Left ventricle myocardium inferior (tissue), 1 donor: ENCODE measurements at regions not wholly inside any gene's neighbourhood (a gene's known extent, or its start where the extent isn't known, plus 50 kb on each side); places are given as distances from the start of the nearest gene placed in this dataset.

Source experiments
- DNase-seq: peaks from one replicate; pipeline ENCODE4 v3.0.0-alpha.2; 2020
- H3K27ac ChIP-seq: fragments of 200-600 bp; replicated peaks from 2 replicates; pipeline ENCODE4 v1.8.0; 2021
- H3K27me3 ChIP-seq: fragments of 200-600 bp; 2 replicates; pipeline ENCODE4 v1.8.0; 2021; ENCODE audit warnings: low read depth
- H3K36me3 ChIP-seq: fragments of 200-600 bp; 2 replicates; pipeline ENCODE4 v1.8.0; 2021
- H3K4me1 ChIP-seq: fragments of 200-600 bp; 2 replicates; pipeline ENCODE4 v1.8.0; 2021
- H3K4me3 ChIP-seq: fragments of 200-600 bp; 2 replicates; pipeline ENCODE4 v1.8.0; 2021; ENCODE audit warnings: mild to moderate bottlenecking, moderate library complexity
- H3K9me3 ChIP-seq: fragments of 200-600 bp; replicated peaks from 2 replicates; pipeline ENCODE4 v1.8.0; 2021
- CTCF ChIP-seq: fragments of 200-600 bp; IDR thresholded peaks from 2 replicates; pipeline ENCODE4 v1.8.0; 2021; ENCODE audit warnings: antibody characterized with exemption, mild to moderate bottlenecking, borderline replicate concordance
- intact Hi-C: fragments of 100-400 bp; cut with micrococcal nuclease; formaldehyde crosslinking; loops from one replicate; pipeline ENCODE4 v1.11.0; 2022
- donor health status: DM: no; HTN: yes; CAD: no; lungs with severe emphysema.

GRCh38 chr16:64892835-64893785 is 228.8 kb downstream of the CDH11 start:
- Histone ChIP-seq H3K4me3 (no peak overlapping the region), H3K4me1 (peaks cover under 1% of the 10 kb centered on the region), H3K27me3 (no peaks in the 10 kb centered on the region), H3K36me3 (no peaks in the 10 kb centered on the region), H3K9me3 (no peaks in the 10 kb centered on the region), H3K27ac (no peak overlapping the region)
- intact Hi-C loops, result no loop called here
- no peak for TF ChIP-seq CTCF
- no peak for DNase-seq

GRCh38 chr16:64889446-64889845 is 232.4 kb downstream of the CDH11 start:
- H3K27ac ChIP-seq, result no peak overlapping the region
- intact Hi-C loops, result no loop called here
- TF ChIP-seq CTCF, result no peak
- no peaks in the 10 kb centered on the region for H3K4me1 ChIP-seq
- no peaks in the 10 kb centered on the region for H3K9me3 ChIP-seq
- H3K27me3 ChIP-seq, result no peaks in the 10 kb centered on the region
- H3K36me3 ChIP-seq, result no peaks in the 10 kb centered on the region
- no peak for DNase-seq
- H3K4me3 ChIP-seq, result no peak overlapping the region

GRCh38 chr16:64887651-64888050 is 234.2 kb downstream of the CDH11 start:
- peaks cover 3% of the 10 kb centered on the region for H3K4me1 ChIP-seq
- H3K9me3 ChIP-seq, result no peaks in the 10 kb centered on the region
- no peak overlapping the region for H3K4me3 ChIP-seq
- DNase-seq, result no peak
- no peaks in the 10 kb centered on the region for H3K36me3 ChIP-seq
- H3K27me3 ChIP-seq, result no peaks in the 10 kb centered on the region
- no peak for TF ChIP-seq CTCF
- no peak overlapping the region for H3K27ac ChIP-seq
- intact Hi-C loops, result no loop called here

- Histone ChIP-seq H3K27ac (peak overlapping the region; percentile 45), H3K27me3 (no peaks in the 10 kb centered on the region), H3K4me1 (peaks cover 7% of the 10 kb centered on the region), H3K4me3 (no peak overlapping the region), H3K9me3 (no peaks in the 10 kb centered on the region), H3K36me3 (no peaks in the 10 kb centered on the region)
- DNase-seq, result peak; percentile 27
- intact Hi-C loops, result no loop called here
- TF ChIP-seq CTCF, result no peak
Measured at GRCh38 chr16:64882078-64882784, 239.6 kb downstream of the CDH11 start.

- intact Hi-C loops, result no loop called here
- H3K4me3 ChIP-seq, result no peak overlapping the region
- TF ChIP-seq CTCF, result no peak
- no peaks in the 10 kb centered on the region for H3K27me3 ChIP-seq
- no peak for DNase-seq
- peak overlapping the region; percentile 45 for H3K27ac ChIP-seq
- no peaks in the 10 kb centered on the region for H3K36me3 ChIP-seq
- H3K9me3 ChIP-seq, result no peaks in the 10 kb centered on the region
- peaks cover 7% of the 10 kb centered on the region for H3K4me1 ChIP-seq
Measured at GRCh38 chr16:64880994-64881393, 240.9 kb downstream of the CDH11 start.
